ENCODE measurements at regions not wholly inside any gene's neighbourhood (a gene's known extent, or its start where the extent isn't known, plus 50 kb on each side); places are given as distances from the start of the nearest gene placed in this dataset.
A peak's percentile ranks its signal among the peaks of the same experiment; 100 is the strongest.
"Not testable (repeated sequence)": the region's sequence is repeated elsewhere in the genome, so short reads cannot be mapped to it uniquely, and the experiment has no call there.

DNA sequence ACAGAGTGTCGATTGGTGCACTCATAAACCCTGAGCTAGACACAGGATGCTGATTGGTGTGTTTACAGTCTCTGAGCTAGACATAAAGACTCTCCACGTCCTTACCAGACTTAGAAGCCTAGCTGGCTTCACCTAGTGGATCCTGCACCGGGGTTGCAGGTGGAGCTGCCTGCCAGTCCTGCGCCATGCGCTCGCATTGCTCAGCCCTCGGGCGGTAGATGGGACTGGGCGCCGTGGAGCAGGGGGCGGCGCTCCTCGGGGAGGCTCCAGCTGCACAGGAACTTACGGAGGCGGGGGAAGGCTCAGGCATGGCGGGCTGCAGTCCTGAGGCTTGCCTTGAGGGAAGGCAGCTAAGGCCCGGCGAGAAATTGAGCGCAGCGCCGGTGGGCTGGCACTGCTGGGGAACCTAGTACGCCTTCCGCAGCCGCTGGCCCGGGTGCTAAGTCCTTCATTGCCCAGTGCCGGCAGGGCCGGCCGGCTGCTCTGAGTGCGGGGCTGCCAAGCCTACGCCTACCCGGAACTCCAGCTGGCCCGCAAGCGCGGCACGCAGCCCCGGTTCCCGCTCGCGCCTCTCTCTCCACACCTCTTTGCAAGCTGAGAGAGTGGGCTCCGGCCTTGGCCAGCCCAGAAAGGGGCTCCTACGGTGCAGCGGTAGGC, 78.5 kb upstream of the AMZ2 start:
- peaks cover 12% of the 10 kb centered on the region for H3K36me3 Mint-ChIP-seq (ENCODE audit: insufficient read depth, unreplicated experiment)
- intact Hi-C loops (cut with micrococcal nuclease; ENCODE audit: unreplicated experiment); H3K9me3 ChIP-seq; H3K4me1 ChIP-seq; H3K27me3 ChIP-seq (replicated peaks; ENCODE audit: control insufficient read depth, insufficient read depth, low read length); H3K36me3 ChIP-seq (ENCODE audit: control insufficient read depth, insufficient read depth, low read length); H3K27me3 Mint-ChIP-seq (ENCODE audit: insufficient read depth, unreplicated experiment); H3K9me3 Mint-ChIP-seq (ENCODE audit: unreplicated experiment); BruUV-seq (replicated peaks); H3K4me1 Mint-ChIP-seq (ENCODE audit: low read depth, unreplicated experiment): not testable (repeated sequence)
- ChIA-PET POLR2A (interaction anchor here (1.1 kb wide), 1 partner anchor 289 kb away, joined by 3 read pairs; no protein-coding TSS in a partner anchor), CTCF (interaction anchor here (0.8 to 1.2 kb wide), 2 partner anchors 78 to 263 kb away, joined by 3 to 4 read pairs; partner anchors contain the start of gene AMZ2)
- peak overlapping the region; percentile 50 for H3K27ac Mint-ChIP-seq (ENCODE audit: unreplicated experiment)
- DNase-seq = peak; percentile 69
- peak overlapping the region; percentile 43 for H3K4me3 ChIP-seq (ENCODE audit: low read depth, low read length)
- peak overlapping the region; percentile 67 for H3K4me3 Mint-ChIP-seq (ENCODE audit: unreplicated experiment)

DNA sequence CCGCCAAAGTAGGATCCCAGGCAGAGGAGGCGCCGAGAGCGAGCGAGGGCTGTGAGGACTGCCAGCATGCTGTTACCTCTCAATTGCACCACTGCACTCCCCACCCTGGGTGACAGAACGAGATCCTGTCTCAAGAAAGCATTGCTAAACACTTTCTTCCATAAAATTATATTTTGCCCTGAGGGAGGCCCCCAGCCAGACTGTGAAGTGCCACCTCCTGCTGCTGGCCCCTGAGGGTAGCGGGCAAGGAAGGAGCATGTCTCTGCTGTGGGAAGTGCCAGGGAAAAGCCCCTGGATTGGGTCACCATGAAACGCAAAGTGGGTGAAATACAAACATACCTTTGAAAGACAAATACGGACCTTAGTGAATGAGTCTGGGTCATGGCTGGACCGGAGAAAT, 78.0 kb upstream of the AMZ2 start:
- no peaks in the 10 kb centered on the region for H3K36me3 ChIP-seq (ENCODE audit: control insufficient read depth, insufficient read depth, low read length)
- no peak overlapping the region for H3K27ac Mint-ChIP-seq (ENCODE audit: unreplicated experiment)
- peak overlapping the region; percentile 43 for H3K4me3 ChIP-seq (ENCODE audit: low read depth, low read length)
- POLR2A ChIA-PET = no interaction called here
- H3K4me1 ChIP-seq = no peaks in the 10 kb centered on the region
- H3K36me3 Mint-ChIP-seq (ENCODE audit: insufficient read depth, unreplicated experiment) = peaks cover 12% of the 10 kb centered on the region
- H3K4me3 Mint-ChIP-seq (ENCODE audit: unreplicated experiment) = peak overlapping the region; percentile 67
- no peaks in the 10 kb centered on the region for H3K9me3 ChIP-seq
- CTCF ChIA-PET = no interaction called here
- no peaks in the 10 kb centered on the region for H3K4me1 Mint-ChIP-seq (ENCODE audit: low read depth, unreplicated experiment)
- intact Hi-C loops (cut with micrococcal nuclease; ENCODE audit: unreplicated experiment) = loop anchor here (5.0 to 10.0 kb wide), 2 partner anchors 77 to 585 kb away; partner anchors contain the start of gene AMZ2
- no peaks in the 10 kb centered on the region for H3K9me3 Mint-ChIP-seq (ENCODE audit: unreplicated experiment)
- TF ChIP-seq, protein P1, sequence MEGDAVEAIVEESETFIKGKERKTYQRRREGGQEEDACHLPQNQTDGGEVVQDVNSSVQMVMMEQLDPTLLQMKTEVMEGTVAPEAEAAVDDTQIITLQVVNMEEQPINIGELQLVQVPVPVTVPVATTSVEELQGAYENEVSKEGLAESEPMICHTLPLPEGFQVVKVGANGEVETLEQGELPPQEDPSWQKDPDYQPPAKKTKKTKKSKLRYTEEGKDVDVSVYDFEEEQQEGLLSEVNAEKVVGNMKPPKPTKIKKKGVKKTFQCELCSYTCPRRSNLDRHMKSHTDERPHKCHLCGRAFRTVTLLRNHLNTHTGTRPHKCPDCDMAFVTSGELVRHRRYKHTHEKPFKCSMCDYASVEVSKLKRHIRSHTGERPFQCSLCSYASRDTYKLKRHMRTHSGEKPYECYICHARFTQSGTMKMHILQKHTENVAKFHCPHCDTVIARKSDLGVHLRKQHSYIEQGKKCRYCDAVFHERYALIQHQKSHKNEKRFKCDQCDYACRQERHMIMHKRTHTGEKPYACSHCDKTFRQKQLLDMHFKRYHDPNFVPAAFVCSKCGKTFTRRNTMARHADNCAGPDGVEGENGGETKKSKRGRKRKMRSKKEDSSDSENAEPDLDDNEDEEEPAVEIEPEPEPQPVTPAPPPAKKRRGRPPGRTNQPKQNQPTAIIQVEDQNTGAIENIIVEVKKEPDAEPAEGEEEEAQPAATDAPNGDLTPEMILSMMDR (IDR thresholded peaks at IDR 0.05; ENCODE audit: insufficient read depth in 1 of 2, low read depth in 1 of 2, low read length in 1 of 2, severe bottlenecking in 1 of 2, unreplicated experiment in 1 of 2) = no peak
- no peaks in the 10 kb centered on the region for H3K27me3 Mint-ChIP-seq (ENCODE audit: insufficient read depth, unreplicated experiment)
- no peaks in the 10 kb centered on the region; the same call in 1 of the 2 replicates for H3K27me3 ChIP-seq (replicated peaks; ENCODE audit: control insufficient read depth, insufficient read depth, low read length)
- no peak for DNase-seq
- BruUV-seq (replicated peaks) = no TSS peak

DNA sequence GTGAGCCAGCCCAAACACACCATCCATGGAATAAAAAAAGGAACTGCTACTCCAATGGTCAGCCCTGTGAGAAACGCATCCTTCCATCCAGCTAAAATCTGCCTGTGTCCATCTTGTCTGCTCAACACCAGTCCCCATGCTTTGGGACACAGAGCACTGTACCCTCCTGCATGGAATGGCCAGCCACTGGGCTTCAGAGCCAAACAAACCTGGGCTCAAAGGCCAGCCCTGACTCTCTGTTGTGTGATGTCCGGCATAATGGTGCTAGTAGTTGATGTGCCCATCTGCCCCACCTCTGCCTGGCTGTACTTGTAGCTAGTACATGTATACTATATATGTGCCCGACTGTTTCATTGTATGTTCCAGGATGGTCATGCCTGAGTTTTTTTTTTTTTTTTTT, 77.6 kb upstream of the AMZ2 start:
- no peak for DNase-seq
- H3K4me3 Mint-ChIP-seq (ENCODE audit: unreplicated experiment) = peak overlapping the region; percentile 67
- no peaks in the 10 kb centered on the region for H3K9me3 Mint-ChIP-seq (ENCODE audit: unreplicated experiment)
- H3K27ac Mint-ChIP-seq (ENCODE audit: unreplicated experiment) = no peak overlapping the region
- no TSS peak for BruUV-seq (replicated peaks)
- Histone ChIP-seq H3K4me3 (ENCODE audit: low read depth, low read length) (no peak overlapping the region), H3K4me1 (no peaks in the 10 kb centered on the region), H3K36me3 (ENCODE audit: control insufficient read depth, insufficient read depth, low read length) (no peaks in the 10 kb centered on the region), H3K9me3 (no peaks in the 10 kb centered on the region), H3K27me3 (replicated peaks; ENCODE audit: control insufficient read depth, insufficient read depth, low read length) (no peaks in the 10 kb centered on the region; the same call in 1 of the 2 replicates)
- intact Hi-C loops (cut with micrococcal nuclease; ENCODE audit: unreplicated experiment) = loop anchor here (5.0 to 10.0 kb wide), 2 partner anchors 77 to 585 kb away; partner anchors contain the start of gene AMZ2
- peaks cover 12% of the 10 kb centered on the region for H3K36me3 Mint-ChIP-seq (ENCODE audit: insufficient read depth, unreplicated experiment)
- no peaks in the 10 kb centered on the region for H3K4me1 Mint-ChIP-seq (ENCODE audit: low read depth, unreplicated experiment)
- ChIA-PET CTCF (interaction anchor here (0.7 kb wide), 1 partner anchor 115 kb away, joined by 6 read pairs; no protein-coding TSS in a partner anchor), POLR2A (no interaction called here)
- TF ChIP-seq, protein P1 (IDR thresholded peaks at IDR 0.05; ENCODE audit: insufficient read depth in 1 of 2, low read depth in 1 of 2, low read length in 1 of 2, severe bottlenecking in 1 of 2, unreplicated experiment in 1 of 2) = no peak
- H3K27me3 Mint-ChIP-seq (ENCODE audit: insufficient read depth, unreplicated experiment) = no peaks in the 10 kb centered on the region

Measured in Caco-2 (cell line).